ENCODE measurements at regions not wholly inside any gene's neighbourhood (a gene's known extent, or its start where the extent isn't known, plus 50 kb on each side); places are given as distances from the start of the nearest gene placed in this dataset.

DNA sequence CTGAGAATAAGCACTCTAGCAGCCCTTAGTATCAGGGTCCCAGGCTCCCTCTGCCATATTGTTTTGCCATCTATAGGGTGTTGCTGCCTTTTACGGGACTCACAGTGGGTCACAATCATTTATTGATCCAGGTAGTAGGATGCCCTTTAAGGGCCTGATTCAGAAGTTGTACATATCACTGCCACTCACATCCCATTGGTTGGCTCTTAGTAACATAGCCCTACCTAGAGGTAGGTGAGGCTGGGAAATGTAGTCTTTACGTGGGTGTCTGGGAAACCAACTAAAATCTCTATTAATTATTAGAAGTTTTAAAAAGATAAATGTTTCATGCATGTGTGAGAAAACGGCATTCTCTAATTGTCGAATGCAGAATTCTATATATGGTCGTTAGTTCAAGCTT is 78.8 kb upstream of the ATP5PO start:
- TF ChIP-seq, protein P1, sequence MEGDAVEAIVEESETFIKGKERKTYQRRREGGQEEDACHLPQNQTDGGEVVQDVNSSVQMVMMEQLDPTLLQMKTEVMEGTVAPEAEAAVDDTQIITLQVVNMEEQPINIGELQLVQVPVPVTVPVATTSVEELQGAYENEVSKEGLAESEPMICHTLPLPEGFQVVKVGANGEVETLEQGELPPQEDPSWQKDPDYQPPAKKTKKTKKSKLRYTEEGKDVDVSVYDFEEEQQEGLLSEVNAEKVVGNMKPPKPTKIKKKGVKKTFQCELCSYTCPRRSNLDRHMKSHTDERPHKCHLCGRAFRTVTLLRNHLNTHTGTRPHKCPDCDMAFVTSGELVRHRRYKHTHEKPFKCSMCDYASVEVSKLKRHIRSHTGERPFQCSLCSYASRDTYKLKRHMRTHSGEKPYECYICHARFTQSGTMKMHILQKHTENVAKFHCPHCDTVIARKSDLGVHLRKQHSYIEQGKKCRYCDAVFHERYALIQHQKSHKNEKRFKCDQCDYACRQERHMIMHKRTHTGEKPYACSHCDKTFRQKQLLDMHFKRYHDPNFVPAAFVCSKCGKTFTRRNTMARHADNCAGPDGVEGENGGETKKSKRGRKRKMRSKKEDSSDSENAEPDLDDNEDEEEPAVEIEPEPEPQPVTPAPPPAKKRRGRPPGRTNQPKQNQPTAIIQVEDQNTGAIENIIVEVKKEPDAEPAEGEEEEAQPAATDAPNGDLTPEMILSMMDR (IDR thresholded peaks at IDR 0.05): no peak
- no peak for TF ChIP-seq POLR2A (IDR thresholded peaks at IDR 0.05)

Data from body of pancreas (tissue), 4 donors.